Endothelial cell of umbilical vein (primary cell): ENCODE measurements at regions not wholly inside any gene's neighbourhood (a gene's known extent, or its start where the extent isn't known, plus 50 kb on each side); places are given as distances from the start of the nearest gene placed in this dataset.

ENCODE experiments used
- BruUV-seq: library from RNA; stranded (reverse); fragments of 400-500 nt; replicated peaks from 2 replicates; lab custom pipeline; 2021; lab: Mats Ljungman, UMichigan
- CTCF ChIA-PET: fragments of 300-600, 350-600 bp; sonication (Branson Sonifier 250); formaldehyde crosslinking; loops from one replicate; lab custom pipeline; 2021; ENCODE audit warnings: antibody characterized with exemption, inconsistent platforms; lab: Charles Lee
- POLR2A ChIA-PET: fragments of 300-600, 350-600 bp; sonication (Branson Sonifier 250); formaldehyde crosslinking; loops from one replicate; lab custom pipeline; 2021; ENCODE audit warnings: antibody characterized with exemption, inconsistent platforms; lab: Charles Lee
- DNase-seq: peaks from one replicate; pipeline ENCODE4 v3.0.0-alpha.2; 2011; ENCODE audit warnings: low read depth, low spot score
- FAIRE-seq: peaks from 2 replicates; lab custom pipeline; 2011; peaks lifted over from hg19 to GRCh38; lab: Jason Lieb, UNC
- H2AFZ ChIP-seq: 2 replicates; pipeline ENCODE4 v1.6.0; 2012; ENCODE audit warnings: low read depth, low read length, control low read depth, inconsistent platforms
- H3K27ac ChIP-seq: 2 replicates; pipeline ENCODE4 v1.5.1; 2011; ENCODE audit warnings: low read depth, mild to moderate bottlenecking, control low read depth, low read length, moderate library complexity; ENCODE audit not compliant: insufficient read depth
- H3K27me3 ChIP-seq, 2 experiments: 2 replicates each; pipeline versions ENCODE4 v1.6.0 to v1.6.1; 2011; ENCODE audit warnings: low read length in 2 of 2, mixed read lengths in 1 of 2; ENCODE audit not compliant: control insufficient read depth in 2 of 2, insufficient read depth in 2 of 2
- H3K36me3 ChIP-seq, 2 experiments: 2 replicates in 1 of 2; 3 replicates in 1 of 2; pipeline ENCODE4 v1.5.1; 2011; ENCODE audit warnings: low read length in 2 of 2, mild to moderate bottlenecking in 1 of 2, moderate library complexity in 1 of 2; ENCODE audit not compliant: control insufficient read depth in 2 of 2, insufficient read depth in 2 of 2; ENCODE audit errors: extremely low read depth in 1 of 2
- H3K4me1 ChIP-seq: 3 replicates; pipeline ENCODE4 v1.5.1; 2011; ENCODE audit warnings: mild to moderate bottlenecking, low read length; ENCODE audit not compliant: control insufficient read depth, insufficient read depth; ENCODE audit errors: extremely low read depth
- H3K4me2 ChIP-seq: 2 replicates; pipeline ENCODE4 v1.6.1; 2011; ENCODE audit warnings: low read length, control low read depth, mixed read lengths; ENCODE audit not compliant: insufficient read depth
- H3K4me3 ChIP-seq, 3 experiments: fragments of 200-600 bp in 1 of 3; sonication (generic), shearing (Covaris generic) in 1 of 3; replicated peaks in 1 of 3; 2 replicates each; pipeline ENCODE4 v1.5.1; 2011 to 2016; ENCODE audit warnings: control low read depth in 3 of 3, low read length in 3 of 3, mild to moderate bottlenecking in 2 of 3, inconsistent platforms in 1 of 3, low read depth in 1 of 3, moderate library complexity in 1 of 3; ENCODE audit not compliant: insufficient read depth in 1 of 3
- H3K79me2 ChIP-seq: 2 replicates; pipeline ENCODE4 v1.6.0; 2012; ENCODE audit warnings: low read length, inconsistent platforms; ENCODE audit not compliant: control insufficient read depth, insufficient read depth
- H3K9ac ChIP-seq: replicated peaks from 2 replicates; pipeline ENCODE3; 2011; ENCODE audit warnings: low read length, control low read depth; ENCODE audit not compliant: insufficient read depth; ENCODE audit errors: extremely low read depth
- H3K9me1 ChIP-seq: replicated peaks from 3 replicates; pipeline ENCODE4 v1.6.0; 2011; ENCODE audit warnings: mild to moderate bottlenecking, low read length; ENCODE audit not compliant: control insufficient read depth, insufficient read depth; ENCODE audit errors: extremely low read depth
- H3K9me3 ChIP-seq: replicated peaks from 2 replicates; pipeline ENCODE4 v1.5.1; 2012; ENCODE audit warnings: low read length, inconsistent platforms; ENCODE audit not compliant: control insufficient read depth, insufficient read depth
- H4K20me1 ChIP-seq: replicated peaks from 2 replicates; pipeline ENCODE3; 2011; ENCODE audit warnings: mild to moderate bottlenecking, low read length; ENCODE audit not compliant: control insufficient read depth, insufficient read depth; ENCODE audit errors: extremely low read depth
- CTCF ChIP-seq, 2 donors: IDR thresholded peaks; 1 replicate in 1 of 2; 2 replicates in 1 of 2; pipeline ENCODE4 v1.5.1; 2011; ENCODE audit warnings: low read length in 2 of 2, mild to moderate bottlenecking in 2 of 2, moderate library complexity in 2 of 2, control low read depth in 1 of 2, inconsistent platforms in 1 of 2, low read depth in 1 of 2; ENCODE audit not compliant: insufficient read depth in 1 of 2; ENCODE audit errors: extremely low read depth in 1 of 2
- EZH2 ChIP-seq: IDR thresholded peaks from 2 replicates; pipeline ENCODE4 v1.6.1; 2012; ENCODE audit warnings: borderline replicate concordance, low read depth, mild to moderate bottlenecking, moderate library complexity, low read length, inconsistent platforms; ENCODE audit not compliant: severe bottlenecking
- FOS ChIP-seq: IDR thresholded peaks from 2 replicates; pipeline ENCODE4 v1.6.1; 2011; ENCODE audit warnings: mild to moderate bottlenecking, low read length, moderate library complexity, borderline replicate concordance; ENCODE audit not compliant: insufficient read depth
- GATA2 ChIP-seq: IDR thresholded peaks from 2 replicates; pipeline ENCODE4 v1.7.0; 2011; ENCODE audit warnings: low read depth, mild to moderate bottlenecking, moderate library complexity, mixed read lengths, low read length; ENCODE audit not compliant: insufficient read length, insufficient read depth
- JUN ChIP-seq: IDR thresholded peaks from 2 replicates; pipeline ENCODE4 v1.6.1; 2011; ENCODE audit warnings: borderline replicate concordance, low read depth; ENCODE audit not compliant: insufficient read length, insufficient read depth
- MYC ChIP-seq: IDR thresholded peaks from one replicate; pipeline ENCODE4 v1.6.1; 2011; ENCODE audit warnings: mild to moderate bottlenecking, low read depth, low read length
- POLR2A ChIP-seq: IDR thresholded peaks from 2 replicates; pipeline ENCODE4 v1.6.1; 2012; ENCODE audit warnings: low read depth, mild to moderate bottlenecking, control low read depth, low read length
- POLR2AphosphoS5 ChIP-seq: IDR thresholded peaks from 2 replicates; pipeline ENCODE4 v1.6.1; 2012; ENCODE audit warnings: low read depth, mild to moderate bottlenecking, control low read depth, low read length, moderate library complexity; ENCODE audit not compliant: insufficient read depth
- dilution Hi-C: fragments of 300-500 bp; cut with MboI; formaldehyde crosslinking; loops from one replicate; pipeline ENCODE4 v1.15.0; 2019; ENCODE audit warnings: low sequenced_read_pairs; ENCODE audit not compliant: extremely low pct_ligation_motif_present
- intact Hi-C: fragments of 100-400 bp; cut with micrococcal nuclease; formaldehyde crosslinking; loops from one replicate; pipeline ENCODE4 v1.10.0; 2022

DNA sequence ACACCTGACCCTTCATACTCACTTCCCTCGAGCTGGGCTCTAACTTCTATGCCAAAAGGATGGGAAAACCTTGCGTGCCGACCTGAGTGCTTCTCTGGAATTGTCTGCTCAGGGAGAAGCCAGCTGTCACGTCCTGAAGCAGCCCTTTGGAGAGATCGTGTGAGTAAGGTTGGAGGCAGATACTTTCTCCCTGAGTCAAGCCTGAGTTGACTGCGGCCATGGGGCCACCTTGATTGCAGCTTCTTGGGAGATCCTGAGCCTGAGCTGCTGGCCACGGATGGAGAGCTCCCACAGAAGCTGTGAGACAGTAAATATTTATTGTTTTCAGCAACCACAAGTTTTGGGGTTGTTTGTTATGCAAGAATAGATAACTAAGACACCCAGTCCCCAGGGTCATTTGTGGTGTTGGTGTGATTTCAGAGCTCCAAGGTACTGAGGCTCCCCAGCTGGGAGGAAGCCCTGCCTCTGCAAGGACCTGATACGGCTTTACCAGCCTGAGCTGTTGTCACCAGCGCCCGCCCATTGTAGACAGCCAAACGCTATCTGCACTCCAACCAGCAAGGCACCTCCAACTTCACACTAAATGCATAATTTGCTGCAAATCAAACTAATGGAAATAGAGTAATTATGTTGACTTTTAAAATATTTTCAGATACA, 531.6 kb downstream of the PTPRU start:
- TF ChIP-seq POLR2A = no peak
- TF ChIP-seq FOS = no peak
- TF ChIP-seq EZH2 = no peak
- no peak for TF ChIP-seq JUN
- no peak for TF ChIP-seq POLR2AphosphoS5
- TF ChIP-seq CTCF (IDR thresholded peaks at IDR 0.05; ENCODE audit: extremely low read depth in 1 of 2, insufficient read depth in 1 of 2, low read depth in 1 of 2, low read length in 2 of 2) = no peak
- TF ChIP-seq GATA2 = no peak
- no peak for TF ChIP-seq MYC
- no peaks in the 10 kb centered on the region for H3K9me3 ChIP-seq
- no peaks in the 10 kb centered on the region for H3K79me2 ChIP-seq
- ChIA-PET POLR2A (no interaction called here), CTCF (no interaction called here)
- H3K4me1 ChIP-seq = no peaks in the 10 kb centered on the region
- no peak overlapping the region for H3K27ac ChIP-seq
- DNase-seq (no peak), FAIRE-seq (no peak)
- no peak overlapping the region for H3K9ac ChIP-seq
- intact Hi-C loops (no loop called here), dilution Hi-C loops (no loop called here)
- no peak overlapping the region for H2AFZ ChIP-seq
- H4K20me1 ChIP-seq = no peaks in the 10 kb centered on the region
- H3K4me3 ChIP-seq = no peak overlapping the region
- H3K9me1 ChIP-seq = no peaks in the 10 kb centered on the region
- H3K4me2 ChIP-seq = no peak overlapping the region
- no peaks in the 10 kb centered on the region for H3K27me3 ChIP-seq
- no TSS peak for BruUV-seq
- H3K36me3 ChIP-seq = no peaks in the 10 kb centered on the region
